ENCODE measurements at regions not wholly inside any gene's neighbourhood (a gene's known extent, or its start where the extent isn't known, plus 50 kb on each side); places are given as distances from the start of the nearest gene placed in this dataset.

DNA sequence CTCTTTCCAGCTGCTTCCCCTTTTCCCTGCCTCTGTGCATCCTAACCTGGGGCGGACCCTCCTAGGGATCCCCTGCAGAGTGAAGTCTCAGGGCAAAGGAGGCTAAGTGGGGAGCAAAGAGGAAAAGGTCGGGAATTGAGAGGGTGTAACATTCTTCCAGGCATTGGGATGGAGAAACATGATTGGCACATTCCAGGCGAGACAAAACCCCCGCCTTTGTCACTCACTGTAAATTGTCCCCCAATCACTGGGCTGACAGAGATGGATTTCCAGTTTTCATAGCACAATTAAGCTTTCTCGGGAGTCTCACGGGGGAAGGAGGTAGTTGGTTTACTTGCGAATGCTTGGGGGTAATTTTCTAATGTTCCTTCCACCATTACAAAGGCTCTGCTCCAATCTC is 74.9 kb downstream of the MIAT start:
- no peak for DNase-seq

GRCh38 chr22:26734339-26735018 is 77.1 kb downstream of the MIAT start:
- no peak for DNase-seq

DNA sequence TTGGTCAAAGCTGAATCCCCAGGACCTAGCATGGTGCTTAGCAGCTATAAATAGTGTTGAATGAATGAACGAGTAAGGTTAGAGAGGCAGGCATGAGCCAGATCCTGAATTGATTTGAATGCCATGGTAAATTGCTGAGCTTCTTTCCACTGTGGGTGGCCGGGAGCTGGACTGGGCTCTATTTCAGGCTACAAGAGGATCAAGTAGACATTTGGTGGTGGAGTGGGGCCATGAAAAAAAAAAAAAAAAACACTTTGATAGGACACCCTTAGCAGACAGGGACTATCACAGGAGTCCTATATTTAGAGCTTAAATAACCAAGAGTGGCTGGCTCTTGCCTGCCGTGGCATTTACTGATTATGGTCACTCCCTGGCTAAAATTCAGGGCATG is 77.6 kb downstream of the MIAT start:
- DNase-seq, result no peak

DNA sequence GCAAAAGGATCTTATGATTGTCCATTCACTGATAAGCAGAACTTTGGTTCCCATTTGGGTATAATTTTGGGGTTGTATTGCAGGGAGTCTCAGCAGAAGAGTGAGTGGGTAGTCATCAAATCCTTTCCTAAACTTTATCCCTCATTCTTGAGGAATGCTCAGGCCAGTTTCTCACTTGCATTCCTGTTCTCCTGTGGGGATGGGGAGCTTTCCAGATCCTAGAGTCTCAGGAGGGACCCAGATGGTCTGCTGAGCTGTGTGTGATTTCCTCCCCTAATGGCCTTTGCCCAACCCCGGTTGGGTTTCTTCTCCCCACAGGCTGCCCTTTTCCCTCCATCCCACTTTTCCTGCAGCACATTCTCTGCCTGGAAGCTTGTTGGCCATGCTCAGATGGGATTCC is 79.9 kb downstream of the MIAT start:
- DNase-seq, result no peak

GRCh38 chr22:26740253-26740652 is 82.9 kb downstream of the MIAT start:
- DNase-seq, result no peak

GRCh38 chr22:26743149-26743548 is 85.8 kb downstream of the MIAT start:
- no peak for DNase-seq

DNA sequence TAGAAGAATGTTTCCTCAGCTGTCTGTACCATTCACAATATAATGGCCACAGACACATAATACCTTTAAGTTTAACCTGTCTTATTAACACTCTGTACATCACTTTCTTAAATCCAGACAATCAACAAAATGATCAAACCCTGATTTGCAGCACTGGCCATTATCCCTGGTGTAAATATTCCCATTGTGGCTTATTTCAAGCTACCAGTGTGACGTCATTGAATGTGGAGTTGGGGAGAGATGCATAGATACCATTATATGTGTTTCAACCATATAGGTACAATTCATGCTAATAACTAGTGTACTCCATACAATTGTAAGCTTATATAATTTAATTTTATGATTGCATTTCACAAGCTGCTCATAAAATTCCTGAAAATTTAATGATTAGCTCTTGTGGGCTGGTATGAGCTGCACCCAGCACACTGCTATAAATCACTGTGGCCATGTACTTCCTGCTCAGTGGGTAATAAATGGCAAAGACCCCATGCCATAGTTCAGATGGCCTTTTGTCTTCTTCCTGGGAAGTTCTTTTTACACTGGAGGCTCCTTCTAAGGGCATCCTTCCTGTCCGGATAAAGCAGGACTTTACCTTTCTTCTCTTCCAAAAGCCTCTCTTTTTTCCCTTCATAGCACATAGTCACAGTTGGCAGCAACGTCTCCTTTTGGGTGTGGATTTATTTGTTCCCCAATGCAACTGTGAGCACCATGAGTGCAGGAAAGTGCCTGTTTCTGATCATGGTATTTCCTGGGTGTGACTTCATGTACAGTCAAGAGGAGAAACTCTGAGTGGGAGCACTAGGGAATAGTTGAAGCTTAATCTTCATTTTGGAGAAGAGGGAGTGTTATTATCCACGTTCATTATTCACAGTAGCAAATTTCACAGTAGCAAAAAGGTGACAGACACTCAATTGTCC is 87.8 kb downstream of the MIAT start:
- no peak for DNase-seq

DNA sequence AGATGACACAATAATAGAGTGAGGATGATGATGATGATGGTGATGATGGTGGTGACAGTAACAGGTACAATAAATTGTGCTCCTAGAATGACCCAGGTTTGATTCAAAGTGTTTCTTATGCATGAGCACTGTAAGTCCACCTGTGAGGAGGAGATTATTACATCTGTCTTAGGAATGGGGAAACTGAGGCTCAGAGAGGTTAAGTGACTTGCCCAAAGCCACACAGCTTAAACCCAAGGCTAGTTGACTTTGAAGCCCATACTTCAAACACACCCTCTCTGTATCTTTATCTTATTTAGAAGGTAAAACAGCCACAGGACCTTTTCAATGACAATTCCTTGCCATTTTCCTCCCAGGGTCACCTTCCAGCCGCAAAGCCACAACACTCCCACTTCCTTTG is 88.9 kb downstream of the MIAT start:
- no peak for DNase-seq

- DNase-seq, result no peak
Observed at GRCh38 chr22:26748845-26749244, 91.5 kb downstream of the MIAT start.

DNA sequence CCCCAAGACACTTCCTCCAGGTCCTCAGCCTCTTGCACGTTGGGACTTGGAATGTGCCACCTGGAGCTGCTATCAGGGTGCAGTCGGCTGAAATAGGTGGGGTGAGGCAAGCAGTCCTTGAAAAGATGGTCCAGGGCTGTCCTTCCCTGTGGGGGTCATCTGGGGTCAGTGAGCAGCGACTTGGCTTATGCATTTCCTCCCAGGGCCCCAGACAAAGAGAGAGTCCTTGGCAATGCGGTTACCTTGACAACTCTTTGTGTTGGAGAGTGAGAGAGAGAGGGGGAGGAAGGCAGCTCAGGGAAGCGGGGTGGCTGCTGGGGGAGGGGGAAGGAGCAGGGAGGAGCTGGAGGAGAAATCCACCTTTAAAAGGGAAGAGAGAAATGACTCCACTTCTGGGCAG is 93.8 kb downstream of the MIAT start:
- no peak for DNase-seq

GRCh38 chr22:26753125-26753862 is 95.9 kb downstream of the MIAT start:
- DNase-seq, result no peak

DNA sequence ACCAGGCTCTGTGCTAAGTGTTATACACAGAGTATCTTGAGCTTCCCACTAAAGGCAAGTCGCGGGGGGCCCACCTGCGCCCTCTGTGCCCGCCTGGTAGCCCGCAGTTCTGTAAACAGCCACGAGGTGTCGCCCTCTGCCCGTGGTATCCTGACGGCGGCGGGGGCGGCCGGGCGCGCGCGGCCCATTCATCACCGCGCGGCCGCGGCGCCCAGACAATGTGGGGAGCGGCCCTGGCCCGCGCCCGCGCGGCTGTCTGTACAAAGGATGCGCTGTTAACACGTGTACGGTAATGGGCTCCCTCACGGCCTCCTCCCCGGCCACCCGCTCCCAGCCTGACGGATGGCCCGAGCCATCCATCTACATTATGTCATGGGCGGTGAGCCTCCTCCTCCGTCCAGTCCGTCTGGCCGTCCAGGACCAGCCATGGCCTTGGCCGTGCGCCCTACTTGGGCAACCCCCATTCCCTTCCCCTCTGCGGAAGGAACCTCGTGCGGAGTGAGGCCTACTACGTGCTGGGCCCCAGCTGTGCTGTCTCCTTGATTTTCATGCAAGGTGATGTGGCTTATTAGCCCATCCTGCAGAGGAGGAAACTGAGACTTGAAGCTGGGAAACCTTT is 99.4 kb downstream of the MIAT start:
- no peak for DNase-seq

DNA sequence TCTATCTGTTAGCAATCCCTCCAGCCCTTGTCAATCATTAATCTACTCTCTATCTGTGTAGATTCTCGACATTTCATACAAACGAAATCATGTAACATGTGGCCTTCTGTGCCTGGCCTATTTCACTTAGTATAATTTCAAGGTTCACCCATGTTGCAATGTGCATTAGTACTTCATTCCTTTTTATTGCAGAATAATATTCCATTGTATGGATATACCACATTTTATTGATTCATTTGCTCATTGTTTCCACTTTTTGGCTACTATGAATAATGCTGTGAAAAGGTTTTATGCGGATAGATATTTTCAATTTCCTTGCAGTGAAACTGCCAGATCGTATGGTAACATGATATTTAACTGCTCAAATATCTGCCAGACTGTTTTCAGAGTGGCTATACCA is 100.1 kb downstream of the MIAT start:
- DNase-seq, result no peak

DNA sequence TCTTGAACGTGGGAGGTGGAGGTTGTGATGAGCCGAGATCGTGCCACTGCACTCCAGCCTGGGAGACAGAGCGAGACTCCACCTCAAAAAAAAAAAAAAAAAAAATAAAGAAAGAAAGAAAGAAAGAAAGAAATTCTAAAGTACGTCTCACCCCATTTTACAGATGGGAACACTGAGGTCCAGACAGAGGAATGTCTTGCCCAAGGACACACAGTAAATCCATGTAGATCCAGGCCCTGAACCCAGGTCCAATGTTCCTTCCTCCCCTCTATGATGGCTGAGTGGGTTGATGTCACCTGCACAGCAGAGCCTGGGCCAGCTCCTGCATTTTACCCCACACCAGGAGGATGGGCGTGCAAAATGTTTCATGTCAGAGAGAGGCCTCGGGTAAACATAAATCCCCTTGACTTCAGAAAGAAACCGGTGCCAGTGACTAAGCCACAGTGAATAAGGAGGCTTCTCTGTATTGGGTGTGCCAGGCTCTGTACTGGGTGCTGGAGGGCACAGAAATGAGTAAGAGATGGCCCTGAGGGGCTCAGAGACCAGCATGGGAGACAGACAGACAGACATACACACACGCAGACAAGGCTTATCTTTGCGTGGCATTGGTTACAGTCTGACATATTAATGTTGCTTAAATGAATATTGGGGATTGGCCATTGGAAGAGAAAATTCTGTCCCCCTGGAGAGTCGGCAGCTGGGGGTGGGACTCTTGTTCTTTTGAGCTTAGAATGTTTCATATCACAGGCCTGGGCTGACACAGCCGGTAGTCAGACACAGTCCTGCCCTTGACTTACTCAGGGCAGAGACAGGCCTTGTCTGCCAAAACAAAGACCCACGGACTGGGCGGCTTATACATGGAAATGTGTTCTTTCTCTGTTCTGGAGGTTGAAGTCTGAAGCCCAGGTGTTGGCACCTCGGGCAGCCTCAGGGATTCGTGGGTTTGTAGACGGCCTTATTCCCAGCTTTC is 105.4 kb downstream of the MIAT start:
- DNase-seq, result no peak

GRCh38 chr22:26763633-26764361 is 106.4 kb downstream of the MIAT start:
- DNase-seq, result no peak

- DNase-seq, result no peak
Observed at GRCh38 chr22:26766510-26767350, 109.3 kb downstream of the MIAT start.

- DNase-seq, result no peak
Observed at GRCh38 chr22:26767351-26768155, 110.2 kb downstream of the MIAT start.

- DNase-seq, result no peak
Observed at GRCh38 chr22:26768156-26768515, 110.7 kb downstream of the MIAT start.

GRCh38 chr22:26768952-26769351 is 111.6 kb downstream of the MIAT start:
- no peak for DNase-seq

- no peak for DNase-seq
Observed at GRCh38 chr22:26769663-26770062, 112.3 kb downstream of the MIAT start.

All from MV-4-11 (cell line).